ENCODE measurements at regions not wholly inside any gene's neighbourhood (a gene's known extent, or its start where the extent isn't known, plus 50 kb on each side); places are given as distances from the start of the nearest gene placed in this dataset.

- Histone ChIP-seq H2BK12ac (ENCODE audit: insufficient read length, low read depth, low read length) (no peak overlapping the region), H4K91ac (ENCODE audit: insufficient read length, low read depth, low read length) (no peak overlapping the region), H4K20me1 (ENCODE audit: control insufficient read depth, insufficient read depth, insufficient read length) (no peaks in the 10 kb centered on the region), H2BK120ac (ENCODE audit: low read depth, low read length, poor library complexity, severe bottlenecking) (no peak overlapping the region), H3K27me3 (ENCODE audit: insufficient read depth, low read length) (no peaks in the 10 kb centered on the region), H2BK20ac (ENCODE audit: low read depth, low read length, poor library complexity, severe bottlenecking) (no peak overlapping the region), H3T11ph (ENCODE audit: low read length) (no peak overlapping the region), H4K8ac (replicated peaks; ENCODE audit: insufficient read length, low read depth, low read length) (no peak overlapping the region), H2AFZ (ENCODE audit: low read length) (no peak overlapping the region), H3K56ac (ENCODE audit: insufficient read length, low read depth, low read length) (no peak overlapping the region), H3K79me2 (ENCODE audit: insufficient read depth, low read length) (no peaks in the 10 kb centered on the region), H3K79me1 (ENCODE audit: insufficient read depth, low read depth, low read length, poor library complexity, severe bottlenecking) (no peaks in the 10 kb centered on the region), H3K4ac (ENCODE audit: low read depth, low read length) (no peak overlapping the region), H2AK5ac (ENCODE audit: insufficient read length, low read length) (no peak overlapping the region), H2BK15ac (ENCODE audit: low read depth, low read length) (no peak overlapping the region), H3K23me2 (ENCODE audit: insufficient read length, low read depth, low read length, poor library complexity, severe bottlenecking) (no peaks in the 10 kb centered on the region), H4K5ac (ENCODE audit: insufficient read length, low read depth, low read length) (no peak overlapping the region), H3K23ac (ENCODE audit: insufficient read length, low read depth, low read length) (no peak overlapping the region), H3K4me1 (ENCODE audit: insufficient read depth, low read length) (no peaks in the 10 kb centered on the region), H3K14ac (ENCODE audit: insufficient read depth, low read length) (no peak overlapping the region), H3K9ac (ENCODE audit: extremely low read depth, insufficient read length, low read length) (no peak overlapping the region), H3K4me2 (ENCODE audit: insufficient read depth, insufficient read length, low read length) (no peak overlapping the region), H2BK5ac (ENCODE audit: insufficient read length, low read length) (no peak overlapping the region), H3K18ac (ENCODE audit: insufficient read length, low read depth, low read length) (no peak overlapping the region), H3K27ac (ENCODE audit: insufficient read length, low read depth, low read length) (no peak overlapping the region), H3K9me3 (ENCODE audit: control insufficient read depth, low read depth, low read length) (no peaks in the 10 kb centered on the region)
- Mint-ChIP-seq H3K4me1 (no peaks in the 10 kb centered on the region; a peak in 1 of 4 replicates), H3K27me3 (ENCODE audit: low read depth) (no peaks in the 10 kb centered on the region), H3K36me3 (ENCODE audit: insufficient read depth in 1 of 3, low read depth in 3 of 3) (no peaks in the 10 kb centered on the region; a peak in 2 of 7 replicates), H3K9me3 (peaks cover 7 to 9% of the 10 kb centered on the region in 2 experiments; a peak in 2 of 5 replicates), H3K27ac (no peak overlapping the region), H3K4me3 (no peak overlapping the region)
- WGBS (ENCODE audit: extremely low coverage, insufficient read length, low lambda C conversion rate): no CpG with 5 or more reads among the region's 1 CpG
- no peak for TF ChIP-seq CTCF (conservative IDR thresholded peaks at IDR 0.05)
- no peak for DNase-seq
Observed at GRCh38 chr4:59637596-59637995, 1562.5 kb upstream of the ADGRL3 start.

All from H9 (cell line).